LoVo (cell line): ENCODE measurements at regions not wholly inside any gene's neighbourhood (a gene's known extent, or its start where the extent isn't known, plus 50 kb on each side); places are given as distances from the start of the nearest gene placed in this dataset.
"Not testable (repeated sequence)": the region's sequence is repeated elsewhere in the genome, so short reads cannot be mapped to it uniquely, and the experiment has no call there.

Experiments used
- DNase-seq: peaks from one replicate; pipeline ENCODE4 v3.0.0-alpha.2; 2016; ENCODE audit warnings: low spot score

DNA sequence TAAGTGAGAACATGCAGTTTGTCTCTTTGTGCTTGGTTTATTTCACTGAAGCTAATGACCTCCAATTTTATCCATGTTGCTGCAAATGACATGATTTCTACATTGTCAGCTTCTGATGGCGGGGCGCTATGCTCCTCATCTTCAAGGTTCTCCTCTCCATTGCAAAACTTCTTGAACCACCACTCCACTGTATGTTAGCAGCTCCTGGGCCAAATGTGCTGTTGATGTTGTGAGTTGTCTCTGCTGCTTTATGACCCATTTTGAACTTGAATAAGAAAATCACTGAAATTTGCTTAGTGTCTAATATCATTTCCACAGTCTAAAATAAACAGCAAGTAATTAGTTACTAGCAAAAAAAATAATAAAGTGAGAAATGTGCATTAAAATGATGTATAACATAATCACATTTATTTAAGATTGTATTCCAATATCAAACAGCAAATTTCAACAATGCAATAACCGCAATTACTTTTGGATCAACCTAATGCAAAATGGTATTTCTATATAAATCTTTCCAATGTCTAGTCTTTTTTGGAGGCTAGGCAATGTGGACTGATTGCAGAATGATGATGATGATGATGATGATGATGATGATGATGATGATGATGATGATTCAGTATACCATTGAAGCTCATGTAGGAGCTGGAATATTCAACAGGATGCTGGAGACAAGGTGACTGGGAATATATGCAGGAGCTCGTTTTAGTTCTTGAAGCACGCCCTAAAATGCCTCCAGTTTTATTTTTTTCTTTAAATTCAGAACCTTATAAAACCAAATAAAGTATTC is 304.9 kb upstream of the KYNU start:
- DNase-seq = no peak

- no peak for DNase-seq
These were observed 305.5 kb upstream of the KYNU start for GRCh38 chr2:142571934-142572333.

DNA sequence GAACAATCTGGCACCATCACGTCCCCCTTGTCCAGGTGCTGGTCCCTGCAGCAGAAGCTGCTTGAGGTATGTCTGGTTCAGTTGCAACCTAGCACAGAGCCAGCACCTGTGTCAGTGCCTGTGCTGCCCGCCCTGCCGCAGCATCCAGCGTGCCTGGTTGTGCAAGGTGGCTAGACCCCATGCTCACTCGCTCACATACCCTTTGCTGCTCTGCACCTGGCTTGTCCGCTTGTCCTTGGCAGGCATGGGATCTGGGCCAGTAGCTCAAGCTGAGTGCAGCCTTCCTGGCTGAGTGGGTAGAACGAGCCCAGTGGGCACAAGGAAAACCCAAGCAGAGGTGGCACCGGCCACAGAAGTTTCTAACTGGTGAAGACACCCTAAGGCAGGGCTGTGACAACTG is 314.6 kb upstream of the KYNU start:
- no peak for DNase-seq

GRCh38 chr2:142561656-142562055 is 315.8 kb upstream of the KYNU start:
- DNase-seq = no peak

DNA sequence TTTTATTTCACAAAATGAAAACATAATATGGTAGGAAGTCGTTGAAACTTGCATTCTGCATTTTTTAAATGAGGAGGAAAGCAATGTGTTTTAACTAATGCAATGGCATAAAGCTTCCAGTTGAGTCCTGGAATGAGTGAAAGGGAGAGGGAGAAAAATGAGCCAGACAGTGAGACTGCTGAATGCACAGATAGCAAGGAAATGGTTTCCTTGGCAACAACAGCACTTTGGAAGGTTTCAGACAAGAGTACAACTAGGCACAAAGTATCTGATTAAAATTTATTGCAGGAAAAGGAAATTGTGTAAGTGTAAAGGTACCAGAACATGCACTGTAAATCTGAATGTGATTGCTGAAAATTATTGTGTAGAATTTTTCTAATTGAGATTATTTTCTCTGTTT is 320.1 kb upstream of the KYNU start:
- DNase-seq = no peak

DNA sequence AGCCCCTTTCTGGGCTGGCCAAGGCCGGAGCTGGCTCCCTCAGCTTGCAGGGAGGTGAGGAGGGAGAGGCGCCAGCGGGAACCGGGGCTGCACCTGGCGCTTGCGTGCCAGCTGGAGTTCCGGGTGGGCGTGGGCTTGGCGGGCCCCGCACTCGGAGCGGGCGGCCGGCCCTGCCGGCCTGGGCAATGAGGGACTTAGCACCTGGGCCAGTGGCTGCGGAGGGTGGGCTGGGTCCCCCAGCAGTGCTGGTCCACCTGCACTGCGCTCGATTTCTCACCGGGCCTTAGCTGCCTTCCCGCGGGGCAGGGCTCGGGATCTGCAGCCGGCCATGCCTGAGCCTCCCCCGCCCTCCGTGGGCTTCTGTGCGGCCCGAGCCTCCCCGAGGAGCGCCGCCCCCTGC is 331.5 kb upstream of the KYNU start:
- not testable (repeated sequence) for DNase-seq

DNA sequence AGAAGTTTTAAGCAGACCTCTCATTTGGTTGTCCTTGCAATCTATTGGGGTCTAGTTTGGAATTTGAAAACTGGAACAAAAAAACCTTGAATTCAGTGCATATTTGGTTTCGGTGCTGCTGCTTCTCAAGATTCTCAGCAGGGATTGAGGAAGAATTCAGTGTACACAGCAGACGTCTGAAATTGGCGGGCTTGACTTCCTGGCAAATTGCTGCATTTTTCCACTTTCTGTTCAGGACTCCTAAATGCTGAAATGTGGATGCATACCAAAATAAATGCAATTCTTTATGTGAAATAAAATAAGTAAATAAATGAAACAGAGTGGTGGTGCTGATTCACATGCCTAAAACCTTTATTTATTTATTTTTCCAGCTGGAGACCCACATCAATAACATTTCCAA is 332.4 kb upstream of the KYNU start:
- no peak for DNase-seq

DNA sequence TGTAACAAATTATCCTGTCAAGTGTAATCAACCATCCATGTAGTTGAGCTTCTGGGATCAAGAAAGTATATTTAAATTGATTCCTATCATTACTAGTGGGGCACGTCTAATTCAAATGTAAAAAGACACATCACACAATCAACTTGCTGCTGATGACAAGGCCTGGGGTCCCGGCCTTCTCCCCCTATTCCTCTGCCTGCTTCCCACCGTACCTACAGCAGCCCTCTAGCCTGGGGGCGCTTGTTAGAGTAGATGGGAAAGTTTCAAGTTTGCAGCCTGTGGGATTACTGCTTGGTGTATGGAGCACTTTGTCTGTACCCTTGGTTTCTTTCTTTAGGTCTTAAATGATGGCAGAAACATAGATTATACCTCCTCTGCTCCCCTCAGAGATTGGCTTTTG is 333.3 kb upstream of the KYNU start:
- DNase-seq = no peak

GRCh38 chr2:142542431-142542910 is 335.0 kb upstream of the KYNU start:
- DNase-seq = no peak

GRCh38 chr2:142536966-142537365 is 340.5 kb upstream of the KYNU start:
- no peak for DNase-seq

GRCh38 chr2:142536492-142536891 is 341.0 kb upstream of the KYNU start:
- DNase-seq = no peak

- DNase-seq = no peak
These were observed 342.2 kb upstream of the KYNU start for GRCh38 chr2:142535311-142535710.

DNA sequence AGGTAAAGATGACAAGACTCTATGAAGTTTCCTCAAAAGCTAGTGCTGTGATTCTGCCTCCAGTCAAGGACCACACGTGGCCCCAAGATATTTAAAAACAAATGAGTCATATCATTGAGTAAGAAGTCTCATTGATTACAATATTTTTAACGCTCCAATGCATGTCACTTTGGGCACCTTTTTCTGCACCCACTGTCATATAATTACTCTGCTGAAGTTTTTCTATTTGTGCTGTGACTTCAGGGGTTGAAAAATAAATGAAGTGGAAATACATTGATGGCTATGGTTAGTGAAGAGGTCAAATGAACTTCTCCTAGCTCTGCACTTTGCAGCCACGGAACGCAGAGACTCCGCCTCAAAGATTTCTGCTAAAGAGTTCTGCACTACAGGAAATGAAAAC is 344.3 kb upstream of the KYNU start:
- DNase-seq = no peak

DNA sequence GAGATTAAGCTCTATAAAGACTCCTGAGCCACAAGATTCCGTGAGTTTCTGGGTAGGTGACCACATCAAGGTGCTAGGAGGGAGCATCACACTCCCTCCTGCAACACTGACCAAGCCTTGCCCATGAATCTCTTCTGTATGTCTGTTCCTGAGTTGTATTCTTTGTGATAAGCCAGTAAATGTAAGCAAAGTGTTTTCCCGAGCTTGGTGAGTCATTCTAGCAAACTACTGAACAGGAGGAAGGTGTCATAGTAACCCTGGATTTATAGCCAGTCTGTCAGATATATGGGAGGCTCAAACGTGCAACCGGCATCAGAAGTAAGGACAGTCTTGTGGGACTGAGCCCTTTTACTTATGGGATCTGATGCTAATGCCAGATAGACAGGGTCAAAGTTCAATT is 346.1 kb upstream of the KYNU start:
- DNase-seq = peak; percentile 14

DNA sequence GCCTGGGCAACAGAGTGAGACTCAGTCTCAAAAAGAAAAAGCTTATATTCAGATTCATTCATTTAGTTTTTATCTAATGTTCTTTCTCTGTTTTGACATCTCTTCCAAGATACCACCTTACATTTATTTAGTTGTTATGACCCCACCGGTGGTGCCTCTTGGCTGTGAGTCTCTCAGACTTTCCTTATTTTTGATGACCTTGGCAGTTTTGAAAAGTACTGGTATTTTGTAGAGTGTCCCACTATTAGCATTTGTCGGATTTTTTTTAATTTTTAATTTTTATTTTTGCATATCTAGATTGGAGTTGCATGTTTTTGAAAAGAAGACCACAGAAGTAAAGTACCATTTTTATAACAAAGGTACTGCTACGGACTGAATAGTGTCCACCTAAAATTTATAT is 351.7 kb upstream of the KYNU start:
- no peak for DNase-seq

DNA sequence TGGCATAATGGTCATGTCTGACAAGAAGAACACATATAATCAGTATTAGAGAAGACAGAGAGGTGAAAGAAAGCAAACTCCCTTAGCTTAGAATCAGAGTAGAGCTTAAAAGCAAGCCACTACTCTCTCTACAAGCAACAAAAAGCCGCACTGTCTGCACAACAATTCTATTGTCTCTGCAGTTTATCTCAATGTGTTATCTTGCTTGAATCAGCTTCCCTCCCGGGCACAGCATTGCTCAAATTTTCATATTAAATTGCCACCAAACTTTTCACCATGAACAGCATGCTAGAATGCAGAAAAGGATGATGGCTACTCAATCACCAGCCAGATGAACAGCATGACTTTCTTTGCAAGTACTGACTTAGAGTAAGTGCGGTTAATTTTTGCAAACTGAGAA is 356.0 kb upstream of the KYNU start:
- no peak for DNase-seq

GRCh38 chr2:142515493-142515892 is 362.0 kb upstream of the KYNU start:
- no peak for DNase-seq

DNA sequence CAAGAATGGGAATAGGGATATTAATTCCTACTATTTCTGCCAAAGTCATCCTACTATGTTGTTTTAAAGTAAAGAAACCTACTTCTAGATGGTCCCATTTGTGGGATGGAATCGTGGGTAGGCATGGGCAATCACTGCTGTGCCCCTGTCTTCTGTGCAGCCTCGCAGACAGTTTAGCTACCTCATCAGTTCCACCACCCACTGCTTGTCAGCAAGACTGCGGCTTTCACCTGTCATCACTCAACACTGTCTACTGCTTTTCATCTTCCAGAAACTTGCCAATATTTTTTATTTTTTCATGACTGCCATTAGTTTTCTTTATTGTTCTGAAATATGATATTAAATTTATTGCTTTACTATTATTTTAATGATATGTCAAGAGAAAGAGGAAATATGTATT is 368.1 kb upstream of the KYNU start:
- no peak for DNase-seq

- DNase-seq = no peak
These were observed 372.7 kb upstream of the KYNU start for GRCh38 chr2:142504754-142505153.

GRCh38 chr2:142502402-142502801 is 371.6 kb upstream of the LRP1B start:
- DNase-seq = no peak

- DNase-seq = no peak
These were observed 364.3 kb upstream of the LRP1B start for GRCh38 chr2:142495141-142495540.

DNA sequence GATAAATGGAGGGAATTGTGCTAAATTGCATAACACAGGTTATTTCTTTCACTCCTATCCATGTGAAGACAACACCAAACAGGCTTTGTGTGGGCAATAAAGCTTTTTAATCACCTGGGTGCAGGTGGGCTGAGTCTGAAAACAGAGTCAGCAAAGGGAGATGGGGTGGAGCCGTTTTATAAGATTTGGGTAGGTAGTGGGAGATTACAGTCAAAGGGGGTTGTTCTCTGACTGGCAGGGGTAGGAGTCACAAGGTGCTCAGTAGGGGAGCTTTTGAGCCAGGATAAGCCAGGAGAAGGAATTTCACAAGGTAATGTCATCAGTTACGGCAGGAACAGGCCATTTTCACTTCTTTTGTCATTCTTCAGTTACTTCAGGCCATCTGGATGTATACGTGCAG is 358.8 kb upstream of the LRP1B start:
- DNase-seq = not testable (repeated sequence)

DNA sequence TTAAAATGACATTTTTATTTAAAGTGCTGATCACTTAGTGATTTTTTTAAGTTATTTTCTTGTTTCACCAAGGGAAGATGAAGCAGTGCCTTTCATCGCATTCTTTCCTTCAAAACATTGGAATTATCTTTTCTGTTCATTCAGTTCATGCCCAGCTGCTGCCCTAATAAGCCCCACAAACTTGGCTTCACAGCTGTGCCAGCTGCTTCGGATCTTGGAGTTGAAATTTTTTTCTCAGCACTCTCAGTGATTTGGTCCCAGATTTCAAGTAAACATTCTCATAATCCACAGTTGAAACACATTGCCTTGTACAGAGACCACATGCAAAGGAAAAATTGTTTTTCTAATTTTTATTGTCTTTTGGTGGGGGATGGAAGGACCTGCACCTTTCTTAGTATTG is 353.3 kb upstream of the LRP1B start:
- DNase-seq = no peak

DNA sequence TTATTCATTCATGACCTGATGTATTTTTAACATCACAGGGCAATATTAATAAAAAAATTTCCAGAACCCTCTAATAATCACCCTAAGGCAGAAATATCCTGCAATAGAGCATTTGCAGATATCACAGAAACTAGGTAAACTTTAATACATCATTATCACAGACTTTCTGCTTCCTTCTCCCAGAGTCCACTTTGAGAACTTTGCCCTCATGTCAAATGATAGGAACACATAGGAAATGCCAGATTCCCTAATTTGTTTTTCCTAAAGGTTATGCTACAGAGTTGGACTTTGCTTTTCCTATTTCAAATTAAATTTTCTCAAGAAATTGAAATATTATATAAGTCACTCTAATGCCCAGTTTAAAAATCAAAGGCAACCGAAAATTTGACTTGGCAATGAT is 352.8 kb upstream of the LRP1B start:
- no peak for DNase-seq
